GM12878 (cell line): ENCODE measurements at regions not wholly inside any gene's neighbourhood (a gene's known extent, or its start where the extent isn't known, plus 50 kb on each side); places are given as distances from the start of the nearest gene placed in this dataset.

Experiments
- ATAC-seq: fragments of 200-7000 bp; cut with Tn5 transposase; 3 replicates; pipeline ENCODE4 v1.9.1; 2020; ENCODE audit warnings: mild to moderate bottlenecking, moderate library complexity
- BruUV-seq: library from RNA; stranded (reverse); fragments of 400-500 nt; replicated peaks from 2 replicates; lab custom pipeline; 2021; lab: Mats Ljungman, UMichigan
- CTCF ChIA-PET: fragments of 300-600 bp; sonication (Branson Sonifier 250); formaldehyde crosslinking; extraction: SDS; loops from one replicate; lab custom pipeline; 2021; ENCODE audit warnings: inconsistent platforms; lab: Yijun Ruan, JAX
- POLR2A ChIA-PET: fragments of 350-600 bp; formaldehyde crosslinking; extraction: SDS; loops from one replicate; lab custom pipeline; 2021; ENCODE audit warnings: inconsistent platforms; lab: Charles Lee
- RAD21 ChIA-PET: fragments of 300-600 bp; sonication (Branson Sonifier 250); formaldehyde crosslinking; loops from one replicate; lab custom pipeline; 2023; ENCODE audit warnings: antibody characterized with exemption; ENCODE audit not compliant: unreplicated experiment; lab: Charles Lee
- SMC1A ChIA-PET: fragments of 300-600 bp; sonication (Branson Sonifier 250); formaldehyde crosslinking; loops from one replicate; lab custom pipeline; 2023; ENCODE audit not compliant: unreplicated experiment, uncharacterized antibody; lab: Charles Lee
- DNase-seq: peaks from one replicate; pipeline ENCODE4 v3.0.0-alpha.2; 2011; ENCODE audit warnings: low read depth, low spot score
- FAIRE-seq: peaks from 3 replicates; lab custom pipeline; 2011; peaks lifted over from hg19 to GRCh38; lab: Jason Lieb, UNC
- H2AFZ ChIP-seq: 2 replicates; pipeline ENCODE4 v1.6.0; 2011; ENCODE audit warnings: low read depth, low read length, control low read depth; ENCODE audit not compliant: control insufficient read depth
- H3K27ac ChIP-seq: 2 replicates; pipeline ENCODE4 v1.5.1; 2011; ENCODE audit warnings: control low read depth; ENCODE audit not compliant: control insufficient read depth, insufficient read depth
- H3K27me3 ChIP-seq, 2 experiments: replicated peaks in 1 of 2; 2 replicates each; pipeline versions ENCODE4 v1.6.0 to v1.6.1; 2011; ENCODE audit warnings: low read length in 1 of 2; ENCODE audit not compliant: control insufficient read depth in 2 of 2, insufficient read depth in 2 of 2
- H3K36me3 ChIP-seq, 2 experiments: 2 replicates each; pipeline ENCODE4 v1.5.1; 2011; ENCODE audit warnings: low read length in 1 of 2; ENCODE audit not compliant: control insufficient read depth in 2 of 2, insufficient read depth in 2 of 2
- H3K4me1 ChIP-seq: 2 replicates; pipeline ENCODE4 v1.6.1; 2011; ENCODE audit warnings: mild to moderate bottlenecking, low read length, moderate library complexity, mixed read lengths; ENCODE audit not compliant: control insufficient read depth, insufficient read depth
- H3K4me2 ChIP-seq: 2 replicates; pipeline ENCODE4 v1.6.0; 2011; ENCODE audit warnings: control low read depth; ENCODE audit not compliant: control insufficient read depth, insufficient read depth
- H3K4me3 ChIP-seq: fragments of 200-600 bp; sonication (generic); 2 replicates; pipeline ENCODE4 v1.5.1; 2016
- H3K79me2 ChIP-seq: 2 replicates; pipeline ENCODE4 v1.6.0; 2011; ENCODE audit warnings: low read length; ENCODE audit not compliant: control insufficient read depth, insufficient read depth
- H3K9ac ChIP-seq: 2 replicates; pipeline ENCODE4 v1.8.0; 2011; ENCODE audit warnings: low read length, control low read depth, mixed read lengths; ENCODE audit not compliant: control insufficient read depth, insufficient read depth
- H3K9me3 ChIP-seq: replicated peaks from 3 replicates; pipeline ENCODE4 v1.5.1; 2011; ENCODE audit warnings: mild to moderate bottlenecking, low read length; ENCODE audit not compliant: control insufficient read depth, insufficient read depth
- H4K20me1 ChIP-seq: 2 replicates; pipeline ENCODE4 v1.6.0; 2011; ENCODE audit not compliant: control insufficient read depth, insufficient read depth
- BCLAF1 ChIP-seq: fragments of 450-650 bp; IDR thresholded peaks from 2 replicates; pipeline ENCODE4 v1.6.1; 2017; ENCODE audit warnings: antibody characterized with exemption, mild to moderate bottlenecking, moderate library complexity
- CBX5 ChIP-seq: sonication (generic); IDR thresholded peaks from 2 replicates; pipeline ENCODE4 v1.6.1; 2016; ENCODE audit warnings: low read depth, moderate library complexity, mild to moderate bottlenecking, inconsistent platforms
- CHD1 ChIP-seq: IDR thresholded peaks from 2 replicates; pipeline ENCODE4 v1.6.1; 2012; ENCODE audit warnings: low read depth, low read length, improper control_type of control experiment
- ELK1 ChIP-seq: IDR thresholded peaks from 2 replicates; pipeline ENCODE4 v1.6.1; 2012; ENCODE audit warnings: low read depth, low read length, improper control_type of control experiment
- JUNB ChIP-seq: IDR thresholded peaks from 2 replicates; pipeline ENCODE4 v1.6.1; 2016; ENCODE audit warnings: antibody characterized with exemption, mild to moderate bottlenecking
- NR2C2 ChIP-seq: IDR thresholded peaks from 2 replicates; pipeline ENCODE4 v1.6.1; 2011; ENCODE audit warnings: borderline replicate concordance, low read depth; ENCODE audit not compliant: control insufficient read depth, insufficient read length
- RAD51 ChIP-seq: fragments of 450-650 bp; IDR thresholded peaks from 2 replicates; pipeline ENCODE4 v1.6.1; 2016; ENCODE audit warnings: moderate library complexity, mild to moderate bottlenecking, inconsistent platforms
- TAF1 ChIP-seq: IDR thresholded peaks from 2 replicates; pipeline ENCODE4 v1.6.1; 2011; ENCODE audit warnings: mild to moderate bottlenecking, low read depth, low read length, borderline replicate concordance
- ZNF274 ChIP-seq: IDR thresholded peaks from one replicate; pipeline ENCODE4 v1.8.0; 2011; ENCODE audit not compliant: insufficient read length, insufficient read depth
- ZNF592 ChIP-seq: fragments of 450-650 bp; IDR thresholded peaks from 2 replicates; pipeline ENCODE4 v1.6.1; 2017; ENCODE audit warnings: mild to moderate bottlenecking, moderate library complexity
- WGBS: methylation state at CpG from one replicate; pipeline ENCODE4 v1.1.6; 2016; ENCODE audit warnings: low lambda C conversion rate; ENCODE audit not compliant: insufficient replicate concordance, insufficient coverage; ENCODE audit errors: missing lambda C conversion rate; 5-methylcytosine and 5-hydroxymethylcytosine counted together
- in situ Hi-C: fragments of 300-500 bp; cut with MboI; formaldehyde crosslinking; loops from 9 replicates; pipeline ENCODE4 v1.14.3; 2018; ENCODE audit warnings: mixed read lengths
- intact Hi-C: fragments of 100-400 bp; cut with micrococcal nuclease; formaldehyde crosslinking; loops from one replicate; pipeline ENCODE4 v1.14.2; 2022; ENCODE audit not compliant: unreplicated experiment

GRCh38 chr13:107753748-107754147 lies 461.6 kb downstream of the LIG4 start:
- DNase-seq, result no peak
- ChIA-PET SMC1A (no interaction called here), RAD21 (no interaction called here), CTCF (no interaction called here), POLR2A (no interaction called here)
- BruUV-seq, result no TSS peak
- H3K27ac ChIP-seq, result no peak overlapping the region
- H3K9ac ChIP-seq, result no peak overlapping the region
- H4K20me1 ChIP-seq, result no peaks in the 10 kb centered on the region
- H3K36me3 ChIP-seq, result no peaks in the 10 kb centered on the region
- ATAC-seq, result no peak
- TF ChIP-seq CBX5, result no peak
- TF ChIP-seq TAF1, result no peak
- TF ChIP-seq ZNF592, result no peak
- TF ChIP-seq ZNF274, result no peak
- TF ChIP-seq JUNB, result no peak
- TF ChIP-seq RAD51, result no peak
- TF ChIP-seq ELK1, result no peak
- TF ChIP-seq BCLAF1, result no peak
- no peak for TF ChIP-seq NR2C2
- no peak for TF ChIP-seq CHD1
- no peaks in the 10 kb centered on the region for H3K4me1 ChIP-seq
- FAIRE-seq, result no peak
- no peak overlapping the region for H2AFZ ChIP-seq
- no peak overlapping the region for H3K4me2 ChIP-seq
- intact Hi-C loops, result no loop called here
- 2% methylated on average over 3 of the region's 3 CpGs for WGBS
- no peaks in the 10 kb centered on the region for H3K9me3 ChIP-seq
- no peaks in the 10 kb centered on the region for H3K27me3 ChIP-seq
- no peak overlapping the region for H3K4me3 ChIP-seq
- in situ Hi-C loops, result no loop called here
- no peaks in the 10 kb centered on the region for H3K79me2 ChIP-seq
